Astrocyte of the spinal cord (primary cell): ENCODE measurements at regions not wholly inside any gene's neighbourhood (a gene's known extent, or its start where the extent isn't known, plus 50 kb on each side); places are given as distances from the start of the nearest gene placed in this dataset.
A peak's percentile ranks its signal among the peaks of the same experiment; 100 is the strongest.

Source experiments
- DNase-seq: peaks from one replicate; pipeline ENCODE4 v3.0.0; 2011; ENCODE audit warnings: low read depth, low spot score
- H3K4me3 ChIP-seq: 2 replicates; pipeline ENCODE4 v1.5.1; 2011; ENCODE audit warnings: low read depth, mild to moderate bottlenecking, low read length, moderate library complexity
- CTCF ChIP-seq: IDR thresholded peaks from 2 replicates; pipeline ENCODE4 v1.5.1; 2012; ENCODE audit warnings: low read depth, mild to moderate bottlenecking, low read length, inconsistent platforms
- in situ Hi-C: cut with HindIII; loops from 2 replicates; pipeline ENCODE4 v1.10.0; 2017; ENCODE audit warnings: low sequenced_read_pairs

GRCh38 chrX:99800016-99800415, 610.1 kb downstream of the PCDH19 start:
- TF ChIP-seq CTCF: no peak
- in situ Hi-C loops: no loop called here
- no peak for DNase-seq
- no peak overlapping the region for H3K4me3 ChIP-seq

- H3K4me3 ChIP-seq: no peak overlapping the region
- no peak for TF ChIP-seq CTCF
- in situ Hi-C loops: no loop called here
- peak; percentile 54 for DNase-seq
These were observed 611.1 kb downstream of the PCDH19 start for GRCh38 chrX:99798936-99799335.

GRCh38 chrX:99795495-99795894, 614.6 kb downstream of the PCDH19 start:
- no peak for DNase-seq

GRCh38 chrX:99782516-99783040, 627.5 kb downstream of the PCDH19 start:
- in situ Hi-C loops: no loop called here
- H3K4me3 ChIP-seq: no peak overlapping the region
- DNase-seq: no peak
- no peak for TF ChIP-seq CTCF

More at GRCh38 chrX:99795495-99795894, 614.6 kb downstream of the PCDH19 start:
- TF ChIP-seq CTCF: no peak
- in situ Hi-C loops: no loop called here
- H3K4me3 ChIP-seq: no peak overlapping the region

GRCh38 chrX:99777912-99778311, 632.2 kb downstream of the PCDH19 start:
- no peak for TF ChIP-seq CTCF
- no peak for DNase-seq
- no peak overlapping the region for H3K4me3 ChIP-seq
- in situ Hi-C loops: no loop called here

- H3K4me3 ChIP-seq: no peak overlapping the region
- DNase-seq: no peak
- in situ Hi-C loops: no loop called here
- no peak for TF ChIP-seq CTCF
These were observed 648.3 kb downstream of the PCDH19 start for GRCh38 chrX:99761731-99762130.

GRCh38 chrX:99752776-99753175, 657.3 kb downstream of the PCDH19 start:
- H3K4me3 ChIP-seq: no peak overlapping the region
- no peak for DNase-seq
- in situ Hi-C loops: no loop called here
- TF ChIP-seq CTCF: no peak
